ENCODE measurements at regions not wholly inside any gene's neighbourhood (a gene's known extent, or its start where the extent isn't known, plus 50 kb on each side); places are given as distances from the start of the nearest gene placed in this dataset.

GRCh38 chr18:78128004-78128403 is 851.6 kb upstream of the SALL3 start:
- DNase-seq: no peak

- DNase-seq: no peak
Observed at GRCh38 chr18:78129260-78129659, 850.4 kb upstream of the SALL3 start.

GRCh38 chr18:78130232-78131195 is 849.1 kb upstream of the SALL3 start:
- no peak for DNase-seq

- DNase-seq: no peak
Observed at GRCh38 chr18:78133729-78134128, 845.9 kb upstream of the SALL3 start.

- no peak for DNase-seq
Observed at GRCh38 chr18:78136986-78137385, 842.6 kb upstream of the SALL3 start.

- peak; percentile 93 for DNase-seq
Observed at GRCh38 chr18:78138983-78139496, 840.6 kb upstream of the SALL3 start.

- DNase-seq: no peak
Observed at GRCh38 chr18:78140294-78140693, 839.3 kb upstream of the SALL3 start.

GRCh38 chr18:78144669-78145068 is 834.9 kb upstream of the SALL3 start:
- peak; percentile 56 for DNase-seq

- no peak for DNase-seq
Observed at GRCh38 chr18:78145096-78145495, 834.5 kb upstream of the SALL3 start.

GRCh38 chr18:78146136-78147085 is 833.2 kb upstream of the SALL3 start:
- no peak for DNase-seq

- no peak for DNase-seq
Observed at GRCh38 chr18:78150590-78150989, 829.0 kb upstream of the SALL3 start.

- DNase-seq: no peak
Observed at GRCh38 chr18:78151234-78151633, 828.4 kb upstream of the SALL3 start.

- DNase-seq: no peak
Observed at GRCh38 chr18:78151948-78152725, 827.5 kb upstream of the SALL3 start.

- no peak for DNase-seq
Observed at GRCh38 chr18:78153362-78153761, 826.3 kb upstream of the SALL3 start.

- no peak for DNase-seq
Observed at GRCh38 chr18:78154444-78154843, 825.2 kb upstream of the SALL3 start.

GRCh38 chr18:78154853-78155252 is 824.8 kb upstream of the SALL3 start:
- DNase-seq: no peak

GRCh38 chr18:78156466-78156865 is 823.2 kb upstream of the SALL3 start:
- no peak for DNase-seq

- DNase-seq: no peak
Observed at GRCh38 chr18:78158943-78159342, 820.7 kb upstream of the SALL3 start.

- no peak for DNase-seq
Observed at GRCh38 chr18:78159397-78159796, 820.2 kb upstream of the SALL3 start.

- DNase-seq: no peak
Observed at GRCh38 chr18:78160961-78161656, 818.5 kb upstream of the SALL3 start.

- DNase-seq: no peak
Observed at GRCh38 chr18:78165525-78165924, 814.1 kb upstream of the SALL3 start.

- DNase-seq: no peak
Observed at GRCh38 chr18:78168526-78168925, 811.1 kb upstream of the SALL3 start.
